Uterus (tissue), 3 donors: ENCODE measurements at regions not wholly inside any gene's neighbourhood (a gene's known extent, or its start where the extent isn't known, plus 50 kb on each side); places are given as distances from the start of the nearest gene placed in this dataset.
"Not testable (repeated sequence)": the region's sequence is repeated elsewhere in the genome, so short reads cannot be mapped to it uniquely, and the experiment has no call there.

Source experiments
- DNase-seq, 2 donors: peaks; one replicate each; pipeline ENCODE4 v3.0.0-alpha.2; 2019 to 2020
- H3K27ac ChIP-seq, 2 donors: fragments of 200-600 bp; sonication (generic); 1 replicate in 1 of 2; 2 replicates in 1 of 2; pipeline ENCODE4 v1.5.1; 2016 to 2018
- H3K27me3 ChIP-seq, 2 donors: fragments of 200-600 bp; sonication (generic); one replicate each; pipeline ENCODE4 v1.5.1; 2018 to 2019; ENCODE audit warnings: control low read depth in 1 of 2
- H3K36me3 ChIP-seq, 2 donors: fragments of 200-600 bp; sonication (generic); one replicate each; pipeline ENCODE4 v1.5.1; 2019; ENCODE audit warnings: control low read depth in 1 of 2
- H3K4me1 ChIP-seq, 2 donors: fragments of 200-600 bp; sonication (generic); one replicate each; pipeline ENCODE4 v1.5.1; 2018 to 2019; ENCODE audit warnings: control low read depth in 1 of 2
- H3K4me3 ChIP-seq, 2 donors: fragments of 200-600 bp; sonication (generic); 1 replicate in 1 of 2; 2 replicates in 1 of 2; pipeline ENCODE4 v1.5.1; 2018 to 2019; ENCODE audit warnings: mild to moderate bottlenecking in 1 of 2
- H3K9me3 ChIP-seq, 2 donors: fragments of 200-600 bp; sonication (generic); one replicate each; pipeline ENCODE4 v1.5.1; 2019; ENCODE audit warnings: control low read depth in 1 of 2
- CTCF ChIP-seq, 4 experiments: fragments of 200-600 bp in 2 of 4; fragments of 450-650 bp in 2 of 4; sonication (generic) in 2 of 4; IDR thresholded peaks; one replicate each; pipeline ENCODE4 v1.5.1; 2016 to 2019; ENCODE audit warnings: antibody characterized with exemption in 4 of 4, mild to moderate bottlenecking in 2 of 4, moderate library complexity in 1 of 4
- POLR2A ChIP-seq, 2 donors: fragments of 450-650 bp; IDR thresholded peaks; one replicate each; pipeline ENCODE4 v1.6.1; 2016; ENCODE audit warnings: antibody characterized with exemption in 2 of 2, mild to moderate bottlenecking in 1 of 2, moderate library complexity in 1 of 2
- intact Hi-C: fragments of 100-400 bp; cut with DNase I; formaldehyde crosslinking; loops from one replicate; pipeline ENCODE4 v1.15.1; 2023; ENCODE audit warnings: low total_unique reads
- donor health status: DM: yes; HTN: yes; CAD: no.

GRCh38 chr6:4212588-4212987, 77.2 kb upstream of the ECI2 start:
- Histone ChIP-seq H3K4me1 (no peaks in the 10 kb centered on the region), H3K27me3 (no peaks in the 10 kb centered on the region), H3K36me3 (no peaks in the 10 kb centered on the region), H3K9me3 (no peaks in the 10 kb centered on the region), H3K4me3 (no peak overlapping the region), H3K27ac (no peak overlapping the region)
- no peak for TF ChIP-seq CTCF (IDR thresholded peaks at IDR 0.05)
- TF ChIP-seq POLR2A (IDR thresholded peaks at IDR 0.05) = no peak
- DNase-seq = no peak
- intact Hi-C loops = no loop called here

GRCh38 chr6:4210629-4211419, 75.4 kb upstream of the ECI2 start:
- peak; percentile 30 to 44 for DNase-seq
- H3K9me3 ChIP-seq = no peaks in the 10 kb centered on the region
- no peaks in the 10 kb centered on the region for H3K27me3 ChIP-seq
- H3K36me3 ChIP-seq = no peaks in the 10 kb centered on the region
- intact Hi-C loops = no loop called here
- peak; percentile 33 to 53 (median 44) for TF ChIP-seq CTCF (IDR thresholded peaks at IDR 0.05)
- TF ChIP-seq POLR2A (IDR thresholded peaks at IDR 0.05) = no peak
- no peak overlapping the region for H3K4me3 ChIP-seq
- H3K4me1 ChIP-seq = no peaks in the 10 kb centered on the region
- H3K27ac ChIP-seq = no peak overlapping the region

- intact Hi-C loops = no loop called here
- DNase-seq = no peak
- TF ChIP-seq CTCF (IDR thresholded peaks at IDR 0.05) = no peak
- no peak for TF ChIP-seq POLR2A (IDR thresholded peaks at IDR 0.05)
- Histone ChIP-seq H3K27ac (no peak overlapping the region), H3K4me3 (no peak overlapping the region), H3K4me1 (no peaks in the 10 kb centered on the region), H3K9me3 (no peaks in the 10 kb centered on the region), H3K36me3 (no peaks in the 10 kb centered on the region), H3K27me3 (no peaks in the 10 kb centered on the region)
Measured at GRCh38 chr6:4209196-4209595, 73.8 kb upstream of the ECI2 start.

GRCh38 chr6:4208158-4208557, 72.8 kb upstream of the ECI2 start:
- Histone ChIP-seq H3K27me3 (no peaks in the 10 kb centered on the region), H3K9me3 (no peaks in the 10 kb centered on the region), H3K27ac (no peak overlapping the region), H3K36me3 (no peaks in the 10 kb centered on the region), H3K4me1 (no peaks in the 10 kb centered on the region), H3K4me3 (no peak overlapping the region)
- no peak for DNase-seq
- intact Hi-C loops = no loop called here
- TF ChIP-seq CTCF (IDR thresholded peaks at IDR 0.05) (no peak), POLR2A (IDR thresholded peaks at IDR 0.05) (no peak)

- H3K4me1 ChIP-seq, H3K4me3 ChIP-seq, H3K27me3 ChIP-seq, intact Hi-C loops, H3K27ac ChIP-seq, H3K36me3 ChIP-seq, DNase-seq, H3K9me3 ChIP-seq: not testable (repeated sequence)
Measured at GRCh38 chr6:4203642-4204417, 68.5 kb upstream of the ECI2 start.
